Amniotic stem cell (primary cell): ENCODE measurements at regions not wholly inside any gene's neighbourhood (a gene's known extent, or its start where the extent isn't known, plus 50 kb on each side); places are given as distances from the start of the nearest gene placed in this dataset.
"Not testable (repeated sequence)": the region's sequence is repeated elsewhere in the genome, so short reads cannot be mapped to it uniquely, and the experiment has no call there.

Source experiments
- DNase-seq: peaks from one replicate; lab custom pipeline; 2025; lab: John Stamatoyannopoulos, UW

GRCh38 chr5:63211448-63212132, 633.0 kb downstream of the LRRC70 start:
- DNase-seq: no peak

DNA sequence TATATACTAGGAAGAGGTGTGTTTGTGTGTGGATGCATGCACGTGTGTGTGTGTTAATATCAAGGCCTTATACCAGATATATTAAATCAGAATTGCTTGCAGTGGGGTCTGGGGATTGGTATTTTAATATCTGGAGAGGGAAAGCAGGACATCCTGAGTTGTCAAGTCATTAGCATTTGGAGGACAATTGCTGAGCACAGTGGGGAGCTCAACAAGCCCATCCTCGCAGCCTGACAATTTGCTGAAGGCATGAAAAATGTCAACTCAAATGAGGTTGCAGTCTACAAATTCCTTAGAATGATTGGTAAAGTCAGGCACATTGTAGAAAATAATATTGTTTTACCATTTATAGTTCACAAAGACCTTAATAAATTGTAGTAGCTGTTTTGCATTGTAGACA, 627.4 kb downstream of the LRRC70 start:
- no peak for DNase-seq

DNA sequence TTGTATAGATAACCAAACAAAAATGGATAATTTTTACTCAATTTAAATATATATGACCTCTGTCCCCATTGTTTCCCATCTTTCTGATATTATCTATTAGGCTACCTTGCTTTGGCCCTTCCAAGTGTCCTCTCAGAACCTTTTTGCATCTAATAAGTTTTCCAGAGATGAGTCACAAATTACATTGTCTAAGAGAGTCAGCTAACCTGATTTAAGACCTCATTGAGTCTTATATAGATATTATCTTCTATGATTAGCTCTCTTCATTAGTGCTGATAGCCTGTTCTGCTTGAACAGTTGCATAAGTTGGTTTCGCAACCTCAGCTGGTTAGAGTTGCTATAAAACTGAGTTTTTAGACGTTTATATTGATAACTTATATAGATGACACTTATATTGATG, 623.1 kb downstream of the LRRC70 start:
- DNase-seq: no peak

- no peak for DNase-seq
These were observed 615.5 kb downstream of the LRRC70 start for GRCh38 chr5:63194126-63194525.

- DNase-seq: not testable (repeated sequence)
These were observed 601.6 kb downstream of the LRRC70 start for GRCh38 chr5:63180190-63180589.

DNA sequence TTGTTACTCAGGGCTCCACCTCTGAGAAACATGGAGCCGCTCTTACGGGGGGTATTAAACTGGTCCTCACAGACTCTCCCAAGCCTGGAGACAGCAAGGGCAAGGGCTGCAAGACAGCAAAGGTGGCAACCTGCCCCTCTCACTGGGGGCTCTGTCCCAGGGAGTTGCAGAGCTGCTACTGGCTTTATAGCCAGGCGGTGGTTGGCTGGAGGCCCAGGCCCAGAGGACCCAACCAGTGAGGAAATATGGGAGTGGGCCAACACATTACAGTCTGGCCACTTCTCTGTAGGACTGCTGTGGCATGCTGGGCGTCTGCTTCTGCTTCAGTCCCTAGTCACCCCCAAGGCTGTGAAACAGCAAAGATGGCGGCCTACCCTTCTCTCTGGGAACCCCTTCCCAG, 597.2 kb downstream of the LRRC70 start:
- no peak for DNase-seq

GRCh38 chr5:63170486-63170885, 591.9 kb downstream of the LRRC70 start:
- DNase-seq: no peak

DNA sequence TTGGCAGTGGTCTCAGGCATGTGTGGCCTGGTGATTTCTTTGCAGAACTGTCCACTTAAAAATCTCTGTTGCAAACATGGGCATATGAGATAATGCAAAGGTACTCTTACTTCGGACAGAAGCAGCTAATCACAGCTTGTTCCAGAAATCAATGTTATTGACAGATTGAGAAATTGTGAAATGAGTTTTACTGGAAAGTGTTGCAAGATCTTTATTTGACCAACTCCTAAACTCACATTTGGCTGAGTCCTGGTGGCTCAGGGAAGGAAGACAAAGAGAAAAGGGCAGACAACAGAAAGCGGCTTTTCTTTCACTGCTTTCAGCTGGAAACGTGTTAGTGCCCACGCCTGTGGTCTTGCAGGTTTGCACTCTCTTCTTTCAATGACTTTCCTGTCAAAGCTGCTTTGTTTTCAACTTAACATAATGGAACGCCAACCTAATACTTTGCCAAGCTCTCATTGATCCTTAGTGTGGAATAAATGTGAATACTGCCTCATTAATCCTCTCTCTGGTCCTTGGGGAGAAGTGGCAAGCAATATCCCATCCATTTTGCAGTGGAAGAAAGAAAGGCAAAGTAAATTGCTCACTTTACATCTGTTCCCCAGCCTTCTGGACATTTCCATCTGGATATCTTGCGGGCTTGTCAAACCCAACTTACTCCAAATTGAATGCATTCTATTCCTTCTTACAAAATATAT, 586.4 kb downstream of the LRRC70 start:
- no peak for DNase-seq

GRCh38 chr5:63164339-63164738, 585.7 kb downstream of the LRRC70 start:
- no peak for DNase-seq

GRCh38 chr5:63155310-63155631, 576.7 kb downstream of the LRRC70 start:
- DNase-seq: no peak

DNA sequence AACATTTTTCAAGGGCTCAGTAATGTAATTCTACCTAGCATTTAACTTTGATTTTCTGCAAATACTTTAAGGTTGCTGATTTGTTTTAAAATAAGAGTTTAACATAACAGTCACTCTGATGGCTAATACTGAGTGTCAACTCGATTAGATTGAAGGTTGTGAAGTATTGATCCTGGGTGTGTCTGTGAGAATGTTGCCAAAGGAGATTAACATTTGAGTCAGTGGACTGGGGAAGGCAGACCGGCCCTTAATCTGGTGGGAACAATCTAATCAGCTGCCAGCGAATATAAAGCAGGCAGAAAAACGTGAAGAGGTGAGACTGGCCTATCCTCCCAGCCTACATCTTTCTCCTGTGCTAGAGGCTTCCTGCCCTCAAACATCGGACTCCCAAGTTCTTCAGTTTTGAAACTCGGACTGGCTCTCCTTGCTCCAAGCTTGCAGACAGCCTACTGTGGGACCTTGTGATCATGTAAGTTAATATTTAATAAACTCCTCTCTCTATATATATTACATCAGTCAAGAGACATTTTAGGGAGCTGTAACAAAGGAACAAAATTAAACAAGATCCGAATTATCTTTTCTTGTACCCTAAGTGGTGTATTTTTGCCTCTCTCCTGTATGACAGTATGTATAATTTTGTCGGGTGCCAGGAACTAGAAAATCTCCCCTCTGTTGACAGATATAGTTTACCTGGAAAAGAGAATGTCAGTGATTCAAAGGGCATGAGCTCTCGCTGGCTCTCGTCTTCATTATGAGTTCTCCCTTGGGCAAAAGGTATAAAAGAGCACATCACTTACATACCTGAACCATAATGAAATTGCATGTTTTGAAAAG, 576.1 kb downstream of the LRRC70 start:
- DNase-seq: no peak

DNA sequence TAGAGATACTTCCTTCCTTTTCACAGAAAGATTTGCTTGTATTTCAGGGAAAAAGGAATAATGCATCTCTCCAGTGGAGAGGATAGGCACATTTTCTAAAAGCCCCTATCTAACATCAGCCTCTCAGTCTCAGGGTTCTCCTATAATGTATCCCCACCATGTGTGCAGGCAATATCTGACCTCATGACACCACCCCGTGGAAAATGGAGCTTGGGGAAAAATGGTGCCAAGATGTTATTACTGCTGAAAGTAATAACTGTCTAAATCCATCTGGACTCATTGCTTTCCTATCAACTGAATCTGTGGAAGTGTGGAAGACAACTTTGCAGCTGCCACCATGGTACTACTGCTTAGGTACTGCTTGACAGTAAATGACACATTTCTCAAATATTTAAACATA, 574.3 kb downstream of the LRRC70 start:
- DNase-seq: no peak

GRCh38 chr5:63145167-63145566, 566.5 kb downstream of the LRRC70 start:
- DNase-seq: no peak

- DNase-seq: no peak
These were observed 563.0 kb downstream of the LRRC70 start for GRCh38 chr5:63141591-63141990.

DNA sequence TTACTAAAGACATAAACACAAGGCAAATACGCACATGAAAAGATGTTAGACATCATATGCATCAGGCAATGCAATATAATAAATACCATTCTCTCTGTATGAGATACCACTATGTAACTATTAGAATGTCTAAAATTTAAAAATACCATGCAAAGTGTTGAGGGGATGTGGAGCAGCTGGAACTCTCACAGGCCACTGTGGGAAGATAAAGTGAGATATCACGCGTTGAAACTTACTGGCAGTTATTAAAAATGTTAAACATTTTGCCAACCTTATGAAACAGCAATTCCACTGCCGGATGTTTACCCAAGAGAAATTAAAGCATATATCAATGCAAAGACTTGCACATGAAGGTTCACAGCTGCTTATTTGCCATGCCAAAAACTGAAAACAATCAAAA, 556.7 kb downstream of the LRRC70 start:
- DNase-seq: no peak

- no peak for DNase-seq
These were observed 553.1 kb downstream of the LRRC70 start for GRCh38 chr5:63131626-63132285.

DNA sequence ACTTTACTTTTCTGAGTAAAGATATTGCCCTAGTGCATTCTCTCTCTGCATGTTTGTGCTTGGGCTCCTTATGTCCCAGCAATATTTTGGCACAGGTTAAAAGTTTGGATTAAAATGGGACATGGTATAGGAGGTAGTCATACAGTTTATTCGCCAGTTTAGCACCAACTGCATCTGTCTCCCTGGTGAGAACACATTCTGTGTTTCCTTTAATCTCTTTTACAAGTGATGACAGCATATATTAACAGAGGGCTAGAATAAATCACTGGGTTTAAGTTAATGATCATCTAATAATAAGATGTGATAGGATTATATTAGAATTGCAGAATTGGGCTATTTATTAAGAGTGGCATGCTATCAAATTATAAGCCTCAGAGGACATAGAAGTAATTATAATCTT, 550.1 kb downstream of the LRRC70 start:
- no peak for DNase-seq

- no peak for DNase-seq
These were observed 549.4 kb downstream of the LRRC70 start for GRCh38 chr5:63128018-63128417.

- no peak for DNase-seq
These were observed 548.4 kb downstream of the LRRC70 start for GRCh38 chr5:63127054-63127453.

GRCh38 chr5:63125862-63126261, 547.2 kb downstream of the LRRC70 start:
- DNase-seq: no peak

DNA sequence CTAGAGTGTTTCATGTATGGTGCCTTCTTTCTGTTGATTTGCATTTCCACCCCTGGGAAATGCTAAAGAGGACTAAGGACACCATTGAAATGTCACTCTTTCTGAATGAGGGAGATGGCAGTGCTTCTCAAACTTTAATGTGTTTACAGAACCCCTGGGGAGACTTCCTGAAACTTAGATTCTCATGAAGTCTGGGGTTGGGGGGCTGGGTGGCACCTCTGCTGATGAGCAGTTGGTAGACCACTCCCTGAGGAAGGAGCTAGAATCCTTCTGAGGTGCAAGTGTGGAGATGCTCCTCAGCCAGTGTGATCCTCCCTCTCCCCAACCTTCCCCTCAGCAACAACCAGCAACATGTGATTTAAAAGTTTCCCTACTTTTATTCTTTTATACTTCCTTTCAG, 546.8 kb downstream of the LRRC70 start:
- DNase-seq: no peak

DNA sequence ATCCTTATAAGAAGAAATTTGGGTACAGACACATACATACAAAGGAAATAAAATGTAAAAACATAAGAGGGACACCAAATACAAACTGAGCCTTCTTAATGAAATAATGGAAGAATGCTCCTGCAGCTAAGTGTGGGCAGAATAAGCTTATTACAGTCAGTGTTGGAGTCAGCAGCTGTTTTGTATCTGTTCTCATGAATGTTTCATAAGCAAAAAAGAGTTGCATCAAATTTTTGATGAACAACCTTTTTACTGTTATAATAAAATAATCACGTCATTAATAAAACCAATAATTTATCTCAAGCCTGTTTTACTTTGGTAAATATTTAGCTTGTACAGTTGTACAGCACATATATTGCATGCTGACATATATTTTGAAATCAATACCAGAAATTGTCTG, 545.6 kb downstream of the LRRC70 start:
- DNase-seq: no peak

DNA sequence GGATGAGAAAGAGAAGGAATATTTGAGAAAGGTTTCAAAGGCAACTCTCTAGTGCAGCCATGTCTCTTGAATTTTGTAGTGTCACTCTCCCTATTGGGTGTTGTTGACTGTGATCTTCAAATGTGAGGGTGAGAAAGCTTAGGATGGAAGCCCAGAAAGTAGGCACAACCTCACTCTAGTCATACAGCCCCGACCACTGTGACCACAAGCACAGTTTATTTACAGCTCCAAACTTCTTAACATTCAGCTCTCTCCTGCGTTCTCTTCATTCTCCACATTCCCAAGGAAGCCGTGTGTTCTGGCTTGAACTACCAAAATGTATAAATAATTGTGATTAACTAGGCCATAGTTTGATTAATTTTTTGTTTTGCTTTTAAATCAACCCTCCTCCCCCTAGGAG, 542.9 kb downstream of the LRRC70 start:
- DNase-seq: no peak
